Lower leg skin (tissue), 4 donors: ENCODE measurements at regions not wholly inside any gene's neighbourhood (a gene's known extent, or its start where the extent isn't known, plus 50 kb on each side); places are given as distances from the start of the nearest gene placed in this dataset.

ENCODE experiments used
- DNase-seq, 2 donors: peaks; one replicate each; pipeline ENCODE4 v3.0.0-alpha.2; 2019; ENCODE audit warnings: low spot score in 2 of 2
- H3K4me3 ChIP-seq: fragments of 200-600 bp; sonication (generic); 2 replicates; pipeline ENCODE4 v1.5.1; 2017; ENCODE audit warnings: mild to moderate bottlenecking, low read depth; ENCODE audit not compliant: poor library complexity, severe bottlenecking
- CTCF ChIP-seq, 3 donors: fragments of 450-650 bp; IDR thresholded peaks; one replicate each; pipeline ENCODE4 v1.5.1; 2016; ENCODE audit warnings: antibody characterized with exemption in 3 of 3, mild to moderate bottlenecking in 3 of 3, moderate library complexity in 2 of 3
- POLR2A ChIP-seq, 2 donors: fragments of 450-650 bp; IDR thresholded peaks; one replicate each; pipeline ENCODE4 v1.6.1; 2016 to 2017; ENCODE audit warnings: antibody characterized with exemption in 2 of 2, mild to moderate bottlenecking in 1 of 2, moderate library complexity in 1 of 2
- WGBS, 2 donors: methylation state at CpG; one replicate each; pipeline ENCODE4 v1.1.5; 2018; 5-methylcytosine and 5-hydroxymethylcytosine counted together
- intact Hi-C: fragments of 100-400 bp; cut with DNase I; formaldehyde crosslinking; loops from one replicate; pipeline ENCODE4 v1.15.0; 2023; ENCODE audit warnings: low total_unique reads

- TF ChIP-seq CTCF (IDR thresholded peaks at IDR 0.05) (no peak), POLR2A (IDR thresholded peaks at IDR 0.05) (no peak)
- intact Hi-C loops = no loop called here
- 28 to 34% methylated on average over 1 of the region's 1 CpG for WGBS, 2 donors
- DNase-seq = no peak
- H3K4me3 ChIP-seq = no peak overlapping the region
These were observed 68.6 kb upstream of the TPRG1 start for GRCh38 chr3:189103208-189103607.

GRCh38 chr3:189108067-189108466, 63.7 kb upstream of the TPRG1 start:
- 76 to 83% methylated on average over 1 of the region's 1 CpG for WGBS, 2 donors
- TF ChIP-seq CTCF (IDR thresholded peaks at IDR 0.05) (no peak), POLR2A (IDR thresholded peaks at IDR 0.05) (no peak)
- no peak for DNase-seq

GRCh38 chr3:189108735-189109134, 63.0 kb upstream of the TPRG1 start:
- no peak overlapping the region for H3K4me3 ChIP-seq
- 61 to 65% methylated on average over 3 of the region's 3 CpGs for WGBS, 2 donors
- intact Hi-C loops = no loop called here
- DNase-seq = no peak
- TF ChIP-seq POLR2A (IDR thresholded peaks at IDR 0.05) (no peak), CTCF (IDR thresholded peaks at IDR 0.05) (no peak)

More at GRCh38 chr3:189108067-189108466, 63.7 kb upstream of the TPRG1 start:
- intact Hi-C loops = no loop called here
- no peak overlapping the region for H3K4me3 ChIP-seq

- intact Hi-C loops = no loop called here
- no peak for TF ChIP-seq POLR2A (IDR thresholded peaks at IDR 0.05)
- TF ChIP-seq CTCF (IDR thresholded peaks at IDR 0.05) = no peak
- no peak for DNase-seq
- H3K4me3 ChIP-seq = no peak overlapping the region
- WGBS, 2 donors = 54% methylated on average over 8 of the region's 8 CpGs
These were observed 62.6 kb upstream of the TPRG1 start for GRCh38 chr3:189109145-189109544.

GRCh38 chr3:189117087-189117486, 54.7 kb upstream of the TPRG1 start:
- DNase-seq = no peak
- 74 to 79% methylated on average over 1 of the region's 1 CpG for WGBS, 2 donors
- TF ChIP-seq POLR2A (IDR thresholded peaks at IDR 0.05) (no peak), CTCF (IDR thresholded peaks at IDR 0.05) (no peak)
- intact Hi-C loops = no loop called here
- H3K4me3 ChIP-seq = no peak overlapping the region

- DNase-seq = no peak
- WGBS, 2 donors = 89 to 95% methylated on average over 1 of the region's 1 CpG
- TF ChIP-seq POLR2A (IDR thresholded peaks at IDR 0.05) = no peak
- TF ChIP-seq CTCF (IDR thresholded peaks at IDR 0.05) = no peak
- H3K4me3 ChIP-seq = no peak overlapping the region
- intact Hi-C loops = no loop called here
These were observed 52.9 kb upstream of the TPRG1 start for GRCh38 chr3:189118896-189119295.
